LNCAP (cell line): ENCODE measurements at regions not wholly inside any gene's neighbourhood (a gene's known extent, or its start where the extent isn't known, plus 50 kb on each side); places are given as distances from the start of the nearest gene placed in this dataset.
A peak's percentile ranks its signal among the peaks of the same experiment; 100 is the strongest.

Experiments used
- TF ChIP-seq, protein P1 (sequence below): fragments of 450-650 bp; IDR thresholded peaks from 2 replicates; pipeline ENCODE4 v1.5.1; 2017; ENCODE audit warnings: mild to moderate bottlenecking

- TF ChIP-seq, protein P1, sequence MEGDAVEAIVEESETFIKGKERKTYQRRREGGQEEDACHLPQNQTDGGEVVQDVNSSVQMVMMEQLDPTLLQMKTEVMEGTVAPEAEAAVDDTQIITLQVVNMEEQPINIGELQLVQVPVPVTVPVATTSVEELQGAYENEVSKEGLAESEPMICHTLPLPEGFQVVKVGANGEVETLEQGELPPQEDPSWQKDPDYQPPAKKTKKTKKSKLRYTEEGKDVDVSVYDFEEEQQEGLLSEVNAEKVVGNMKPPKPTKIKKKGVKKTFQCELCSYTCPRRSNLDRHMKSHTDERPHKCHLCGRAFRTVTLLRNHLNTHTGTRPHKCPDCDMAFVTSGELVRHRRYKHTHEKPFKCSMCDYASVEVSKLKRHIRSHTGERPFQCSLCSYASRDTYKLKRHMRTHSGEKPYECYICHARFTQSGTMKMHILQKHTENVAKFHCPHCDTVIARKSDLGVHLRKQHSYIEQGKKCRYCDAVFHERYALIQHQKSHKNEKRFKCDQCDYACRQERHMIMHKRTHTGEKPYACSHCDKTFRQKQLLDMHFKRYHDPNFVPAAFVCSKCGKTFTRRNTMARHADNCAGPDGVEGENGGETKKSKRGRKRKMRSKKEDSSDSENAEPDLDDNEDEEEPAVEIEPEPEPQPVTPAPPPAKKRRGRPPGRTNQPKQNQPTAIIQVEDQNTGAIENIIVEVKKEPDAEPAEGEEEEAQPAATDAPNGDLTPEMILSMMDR, result no peak
These were observed 406.0 kb upstream of the ADARB2 start for GRCh38 chr10:2143213-2143835.

DNA sequence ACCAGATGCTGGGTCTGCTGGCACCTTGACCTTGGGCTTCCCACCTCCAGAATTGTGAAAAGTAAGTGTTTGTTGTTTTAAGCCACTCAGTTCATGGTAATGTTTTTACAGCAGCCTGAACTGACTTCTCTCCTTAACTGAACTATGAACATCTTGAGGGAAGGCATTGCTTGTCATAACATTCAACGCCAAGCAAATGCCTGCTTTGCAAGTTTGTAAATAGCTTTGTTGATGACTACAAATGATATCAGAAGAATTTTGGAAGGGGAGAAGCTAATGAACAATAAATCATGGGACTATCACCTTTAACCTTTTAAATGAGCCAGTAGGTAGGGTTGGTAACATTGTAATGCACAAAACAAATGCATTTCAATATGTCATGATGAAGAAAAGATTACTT lies 402.4 kb upstream of the ADARB2 start:
- TF ChIP-seq, protein P1, result no peak

GRCh38 chr10:2137549-2138174 lies 400.3 kb upstream of the ADARB2 start:
- TF ChIP-seq, protein P1, result peak; percentile 51; the same call in 1 of the 2 replicates

DNA sequence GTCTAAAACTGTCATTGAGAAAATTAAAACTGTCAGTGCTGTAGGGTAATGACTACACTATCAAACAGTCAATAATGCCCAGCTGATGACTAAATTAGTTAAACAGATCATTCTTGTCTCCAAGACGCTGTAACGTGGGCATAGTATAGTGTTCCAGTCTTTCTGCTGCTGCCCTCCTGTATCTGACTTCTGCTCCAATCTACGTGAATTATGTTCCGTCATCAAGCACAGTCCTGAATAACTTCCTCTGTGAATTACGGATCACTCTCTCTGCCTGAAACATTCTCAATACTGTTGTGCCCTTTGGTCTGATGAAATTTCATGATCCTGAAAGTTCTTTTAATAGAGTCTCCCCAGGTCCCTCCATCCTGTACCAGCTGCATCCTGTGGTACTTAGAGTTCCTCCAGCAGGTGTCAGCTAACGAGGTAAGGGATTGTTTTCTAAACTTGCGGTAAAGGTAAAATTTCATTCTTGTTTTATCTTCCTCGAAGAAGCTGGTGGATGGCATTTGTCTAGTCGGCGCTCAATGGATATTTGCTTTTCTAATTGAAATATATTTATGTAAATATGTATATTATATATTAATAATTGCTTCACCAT lies 393.5 kb upstream of the ADARB2 start:
- TF ChIP-seq, protein P1, result no peak

GRCh38 chr10:2128991-2129390 lies 391.7 kb upstream of the ADARB2 start:
- TF ChIP-seq, protein P1, result no peak

- TF ChIP-seq, protein P1, result no peak
These were observed 386.8 kb upstream of the ADARB2 start for GRCh38 chr10:2124135-2124534.

DNA sequence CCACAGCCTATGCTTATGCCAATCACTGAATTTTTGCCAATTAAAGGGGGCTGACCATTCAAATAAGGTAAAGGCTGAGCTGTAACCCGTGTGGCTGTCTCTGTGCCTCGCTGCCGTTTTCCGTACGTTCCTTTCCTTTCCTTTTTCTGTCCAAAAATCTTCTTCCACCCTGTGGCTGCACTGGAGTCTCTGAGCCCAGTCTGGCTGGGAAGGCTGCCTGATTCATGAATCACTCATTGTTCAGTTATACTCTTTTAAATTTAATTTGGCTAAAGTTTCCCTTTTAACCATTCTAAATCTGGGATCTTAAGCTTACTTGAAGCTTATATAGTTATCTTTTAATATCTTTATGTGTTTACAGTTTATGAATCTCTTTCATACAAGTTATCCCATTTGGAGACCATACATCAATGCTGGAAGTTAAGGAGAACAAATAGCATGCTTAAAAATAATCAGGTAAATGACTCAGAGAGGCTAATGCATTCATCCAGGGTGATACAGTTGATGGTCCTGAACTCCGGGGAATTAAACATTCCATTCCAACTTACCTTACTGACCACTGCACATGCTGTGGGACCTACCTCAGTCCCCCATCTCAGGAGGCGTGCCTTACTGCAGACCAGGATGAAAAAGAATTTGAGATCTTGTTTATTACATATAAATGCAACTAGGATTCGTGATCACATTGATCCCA lies 385.3 kb upstream of the ADARB2 start:
- TF ChIP-seq, protein P1, result no peak
